Tibial artery (tissue), 4 donors: ENCODE measurements at regions not wholly inside any gene's neighbourhood (a gene's known extent, or its start where the extent isn't known, plus 50 kb on each side); places are given as distances from the start of the nearest gene placed in this dataset.

ENCODE experiments used
- DNase-seq, 2 donors: peaks; one replicate each; pipeline ENCODE4 v3.0.0-alpha.2; 2019
- H3K27ac ChIP-seq, 2 donors: fragments of 200-600 bp; sonication (generic) in 1 of 2; 1 replicate in 1 of 2; 2 replicates in 1 of 2; pipeline ENCODE4 v1.5.1; 2018 to 2019; ENCODE audit warnings: mild to moderate bottlenecking in 1 of 2
- H3K27me3 ChIP-seq, 2 donors: fragments of 200-600 bp; sonication (generic) in 1 of 2; one replicate each; pipeline versions ENCODE4 v1.5.1 to v1.6.0; 2016 to 2019
- H3K36me3 ChIP-seq, 3 donors: fragments of 200-600 bp; sonication (generic) in 2 of 3; one replicate each; pipeline ENCODE4 v1.5.1; 2016 to 2019; ENCODE audit warnings: mild to moderate bottlenecking in 2 of 3
- H3K4me1 ChIP-seq, 4 donors: fragments of 200-600 bp; sonication (generic) in 2 of 4; 1 replicate in 3 of 4; 2 replicates in 1 of 4; pipeline ENCODE4 v1.5.1; 2016 to 2019
- H3K4me3 ChIP-seq, 2 donors: fragments of 200-600 bp; sonication (generic) in 1 of 2; 1 replicate in 1 of 2; 2 replicates in 1 of 2; pipeline ENCODE4 v1.5.1; 2018 to 2019; ENCODE audit warnings: mild to moderate bottlenecking in 2 of 2
- H3K9me3 ChIP-seq, 3 donors: fragments of 200-600 bp; sonication (generic) in 1 of 3; one replicate each; pipeline ENCODE4 v1.5.1; 2016 to 2019
- CTCF ChIP-seq, 2 experiments: fragments of 200-600 bp in 1 of 2; fragments of 450-650 bp in 1 of 2; IDR thresholded peaks; one replicate each; pipeline ENCODE4 v1.5.1; 2017 to 2019; ENCODE audit warnings: antibody characterized with exemption in 2 of 2, mild to moderate bottlenecking in 1 of 2, moderate library complexity in 1 of 2
- intact Hi-C: fragments of 100-400 bp; cut with DNase I; formaldehyde crosslinking; loops from one replicate; pipeline ENCODE4 v1.15.0; 2023; ENCODE audit warnings: low total_unique reads

DNA sequence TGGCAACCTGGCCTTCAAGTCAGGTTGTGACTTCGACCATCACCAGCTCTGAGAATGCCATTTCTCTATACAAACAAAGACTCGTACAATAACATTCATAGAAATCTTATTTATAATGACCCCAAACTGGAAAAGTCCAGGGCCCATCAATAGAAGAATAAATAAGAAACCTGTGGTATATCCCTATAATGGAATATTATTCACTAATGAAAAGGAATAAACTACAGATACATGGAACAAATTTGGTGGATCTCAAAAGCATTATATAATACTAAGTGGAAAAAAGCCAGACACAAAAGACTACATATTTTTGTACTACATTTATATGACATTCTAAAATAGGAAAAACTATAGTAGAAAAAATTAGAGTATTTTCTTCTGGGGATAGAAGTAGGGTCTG, 109.4 kb upstream of the INPP4B start:
- intact Hi-C loops: no loop called here
- H3K9me3 ChIP-seq: peaks cover 0 to 9% (median 0%) of the 10 kb centered on the region in 3 donors
- H3K4me3 ChIP-seq: no peak overlapping the region
- H3K36me3 ChIP-seq: no peaks in the 10 kb centered on the region
- H3K27ac ChIP-seq: no peak overlapping the region
- no peaks in the 10 kb centered on the region for H3K27me3 ChIP-seq
- no peak for DNase-seq
- peaks cover 0 to 3% (median 0%) of the 10 kb centered on the region in 4 donors for H3K4me1 ChIP-seq
- TF ChIP-seq CTCF (IDR thresholded peaks at IDR 0.05): no peak

DNA sequence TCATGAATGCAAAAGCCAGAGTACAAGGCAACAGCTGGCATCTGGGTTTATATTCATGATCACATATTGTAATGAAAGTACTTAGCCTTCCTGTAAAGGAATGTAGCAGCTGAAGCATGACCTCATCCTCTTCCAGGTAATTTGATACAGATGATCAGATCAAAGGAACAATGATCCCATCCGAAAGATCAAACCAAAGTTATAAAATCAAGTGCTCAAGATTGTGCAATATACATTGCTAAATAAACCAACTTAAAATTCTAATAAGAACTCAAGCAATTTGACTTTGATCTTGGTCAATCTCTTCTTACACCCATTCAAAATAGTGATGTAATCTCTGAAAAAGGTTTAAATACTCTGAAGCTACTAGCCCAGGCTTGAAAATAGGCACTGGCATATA, 113.1 kb upstream of the INPP4B start:
- Histone ChIP-seq H3K9me3 (peaks cover 0 to 9% (median 0%) of the 10 kb centered on the region in 3 donors), H3K4me3 (no peak overlapping the region), H3K27me3 (no peaks in the 10 kb centered on the region), H3K27ac (no peak overlapping the region), H3K4me1 (peaks cover 0 to 11% (median 0%) of the 10 kb centered on the region in 4 donors), H3K36me3 (no peaks in the 10 kb centered on the region)
- TF ChIP-seq CTCF (IDR thresholded peaks at IDR 0.05): no peak
- intact Hi-C loops: no loop called here
- DNase-seq: no peak

GRCh38 chr4:142960126-142960525, 114.0 kb upstream of the INPP4B start:
- Histone ChIP-seq H3K27me3 (no peaks in the 10 kb centered on the region), H3K9me3 (peaks cover 0 to 9% (median 0%) of the 10 kb centered on the region in 3 donors), H3K36me3 (no peaks in the 10 kb centered on the region), H3K4me1 (peaks cover 0 to 11% (median 0%) of the 10 kb centered on the region in 4 donors), H3K4me3 (no peak overlapping the region), H3K27ac (no peak overlapping the region)
- intact Hi-C loops: no loop called here
- TF ChIP-seq CTCF (IDR thresholded peaks at IDR 0.05): no peak
- DNase-seq: no peak

DNA sequence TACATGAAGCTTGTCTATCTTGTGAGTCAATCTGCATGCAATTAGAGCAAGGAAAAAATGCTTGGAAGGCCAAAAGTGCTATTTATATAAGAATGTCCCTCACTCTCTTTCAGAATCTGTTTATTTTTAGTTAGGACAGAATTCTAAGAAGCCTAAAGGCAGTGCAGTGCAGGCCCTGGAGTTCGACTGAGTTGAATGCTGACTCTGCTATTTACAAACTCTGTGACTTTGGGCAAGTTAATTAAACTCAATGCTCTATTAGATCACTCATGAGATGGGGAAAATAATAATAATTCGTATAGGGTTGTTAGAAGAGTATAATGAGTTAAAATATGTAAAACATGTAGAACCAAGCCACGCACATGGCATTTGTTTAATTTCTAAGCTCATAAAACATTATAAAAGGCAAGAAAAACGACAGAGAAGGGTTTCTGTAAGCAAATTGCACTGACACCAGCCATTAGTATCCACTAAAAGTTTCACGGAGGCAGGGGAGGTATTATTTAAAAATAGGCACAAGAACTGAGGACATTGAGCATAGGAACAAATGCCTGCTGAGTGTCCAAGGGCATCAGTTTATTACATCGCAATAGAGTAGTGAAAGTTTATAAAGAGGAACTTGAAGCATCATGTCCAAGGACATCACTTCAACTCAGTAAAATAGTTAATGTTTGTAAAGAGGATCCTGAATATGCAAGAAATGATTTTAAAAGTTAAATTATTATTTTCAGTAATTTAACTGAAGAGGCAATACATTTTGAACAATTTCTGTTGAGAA, 115.0 kb upstream of the INPP4B start:
- Histone ChIP-seq H3K36me3 (no peaks in the 10 kb centered on the region), H3K27me3 (no peaks in the 10 kb centered on the region), H3K27ac (no peak overlapping the region), H3K4me3 (no peak overlapping the region), H3K4me1 (peaks cover 0 to 11% (median 0%) of the 10 kb centered on the region in 4 donors), H3K9me3 (peaks cover 0 to under 1% (median 0%) of the 10 kb centered on the region in 3 donors)
- intact Hi-C loops: no loop called here
- TF ChIP-seq CTCF (IDR thresholded peaks at IDR 0.05): no peak
- no peak for DNase-seq

DNA sequence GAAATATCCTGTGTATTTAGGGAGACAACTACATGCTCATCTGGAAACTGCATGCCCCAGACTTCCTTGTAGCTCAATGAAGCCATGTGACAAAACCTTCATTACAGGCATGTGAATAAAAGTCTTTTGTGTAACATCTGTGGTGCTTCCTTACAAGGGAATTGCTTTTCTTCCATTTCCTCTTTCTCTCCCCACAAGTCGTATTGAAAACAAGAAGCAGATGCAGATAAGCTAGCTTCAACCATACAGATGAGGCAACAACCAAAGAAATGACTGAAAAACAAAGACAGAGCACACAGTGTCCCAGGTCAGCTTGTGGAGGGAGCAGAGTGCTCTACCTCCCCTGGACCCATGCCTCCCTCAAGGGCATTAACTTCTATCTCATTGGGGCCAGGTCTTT, 115.8 kb upstream of the INPP4B start:
- no peak overlapping the region for H3K27ac ChIP-seq
- H3K4me3 ChIP-seq: no peak overlapping the region
- no peak for TF ChIP-seq CTCF (IDR thresholded peaks at IDR 0.05)
- DNase-seq: no peak
- H3K9me3 ChIP-seq: no peaks in the 10 kb centered on the region
- peaks cover 0 to 11% (median 0%) of the 10 kb centered on the region in 4 donors for H3K4me1 ChIP-seq
- intact Hi-C loops: no loop called here
- H3K27me3 ChIP-seq: no peaks in the 10 kb centered on the region
- no peaks in the 10 kb centered on the region for H3K36me3 ChIP-seq
